GM19025 (cell line): ENCODE measurements at regions not wholly inside any gene's neighbourhood (a gene's known extent, or its start where the extent isn't known, plus 50 kb on each side); places are given as distances from the start of the nearest gene placed in this dataset.

Experiments used
- ATAC-seq: cut with Tn5 transposase; IDR thresholded peaks from one replicate; pipeline ENCODE4 v1.9.1; 2021; ENCODE audit warnings: mild to moderate bottlenecking, low read depth, moderate library complexity; ENCODE audit not compliant: unreplicated experiment

DNA sequence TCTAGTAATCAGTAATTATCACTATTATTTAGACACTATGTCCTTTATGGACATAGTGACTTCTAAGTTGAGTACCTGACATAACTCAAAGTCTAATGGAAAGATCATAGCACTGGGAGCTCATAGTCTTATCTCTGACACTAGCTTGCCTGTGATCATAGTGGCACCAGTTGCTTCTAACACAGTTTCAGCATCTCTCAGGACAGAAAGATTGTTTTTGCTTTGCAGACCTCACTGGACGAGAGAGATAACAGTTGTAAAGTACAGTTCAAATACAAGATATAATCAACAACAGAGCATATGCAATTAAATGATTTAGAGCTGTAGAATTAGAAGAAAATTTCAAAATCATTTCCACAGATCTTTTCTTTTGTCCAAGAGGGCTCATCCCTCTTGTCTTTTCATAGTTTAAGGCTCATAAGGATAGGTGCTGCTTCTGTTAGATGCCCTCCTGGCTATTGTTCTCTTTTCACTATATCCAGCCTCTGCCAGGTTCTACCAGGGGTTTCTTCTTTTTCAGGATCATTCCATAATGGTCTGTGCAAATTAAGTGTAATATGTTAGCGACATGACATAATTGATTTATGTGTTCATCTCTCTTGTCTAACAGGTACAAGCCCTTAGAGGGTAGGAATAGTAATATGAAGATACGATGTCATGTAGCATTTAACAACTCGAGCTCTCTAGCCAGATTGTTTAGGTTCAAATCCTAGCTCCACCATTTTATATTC, 1175.4 kb upstream of the TENM4 start:
- no peak for ATAC-seq

DNA sequence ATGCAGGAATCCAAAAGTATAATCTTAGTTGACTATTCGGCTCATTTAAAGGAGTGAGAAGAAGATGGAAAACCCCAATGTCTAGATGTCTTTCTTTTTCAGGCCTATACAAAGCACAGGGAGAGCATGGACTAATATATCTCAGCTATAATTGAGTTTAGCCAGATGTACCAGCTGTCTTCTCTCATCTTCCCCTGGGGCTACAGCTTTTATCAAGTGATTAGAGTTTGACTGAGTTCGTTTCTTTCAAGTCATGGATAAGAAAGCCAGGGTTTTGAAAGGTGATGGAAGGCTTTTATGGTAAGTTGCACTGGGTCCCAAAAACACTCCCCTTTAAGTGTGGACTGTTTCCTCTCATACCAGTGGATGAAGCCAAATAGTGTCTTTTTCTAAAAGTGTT, 1172.8 kb upstream of the TENM4 start:
- ATAC-seq: no peak

DNA sequence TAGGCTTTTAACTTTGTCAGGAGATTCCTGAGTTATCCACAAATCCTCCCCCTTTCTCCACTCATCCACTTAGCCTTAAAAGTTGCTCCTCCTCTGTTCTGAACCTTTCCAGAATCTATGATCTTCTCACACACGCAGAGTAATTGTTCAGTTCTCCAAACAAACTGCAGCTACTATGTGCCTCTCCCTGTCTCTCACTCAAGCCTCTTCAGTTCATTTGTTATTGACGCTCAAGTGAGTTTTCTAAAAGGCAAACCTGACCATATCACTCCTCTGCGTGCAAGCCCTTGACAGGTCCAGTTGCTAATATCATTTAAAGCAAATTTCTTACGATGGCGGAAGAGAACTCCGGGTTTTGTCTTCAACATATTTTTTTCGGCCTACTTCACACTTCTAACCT, 1169.7 kb upstream of the TENM4 start:
- no peak for ATAC-seq

DNA sequence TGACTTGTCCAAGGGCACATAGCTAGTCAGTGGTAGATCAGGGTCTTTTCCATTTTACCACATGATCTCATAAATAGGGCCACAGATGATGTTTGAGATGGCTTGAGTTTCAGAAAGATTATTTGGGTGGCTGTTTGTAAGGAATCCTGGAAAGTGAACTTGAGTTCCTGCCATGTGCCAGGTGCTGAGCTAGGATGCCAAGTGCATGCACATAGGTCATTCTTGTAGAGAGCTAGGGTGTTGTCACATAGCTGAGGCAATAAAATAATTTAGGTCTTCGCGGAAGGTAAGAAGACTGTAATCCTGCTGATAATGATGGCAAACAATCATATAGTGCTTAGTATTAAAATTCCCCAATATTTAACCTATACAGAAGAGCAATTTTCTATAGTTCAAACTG, 1162.6 kb upstream of the TENM4 start:
- no peak for ATAC-seq

DNA sequence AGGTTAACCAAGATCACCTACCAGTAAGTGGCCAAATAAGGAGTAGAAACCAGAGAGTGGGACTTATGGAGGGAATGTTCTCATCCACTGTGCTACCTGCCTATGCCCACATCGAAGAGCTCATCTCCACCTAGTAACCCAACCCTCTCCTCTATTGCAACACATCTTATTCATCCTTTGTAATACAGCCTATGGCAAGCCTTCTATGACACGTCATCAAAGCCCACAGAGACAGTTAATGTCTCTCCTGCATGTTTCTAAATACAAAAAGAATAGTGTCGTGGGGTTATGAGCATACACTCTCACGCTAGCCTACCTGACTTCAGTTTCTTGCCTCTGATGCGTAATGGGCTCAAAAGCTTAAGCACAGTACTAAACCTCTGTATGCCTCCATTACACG, 1158.1 kb upstream of the TENM4 start:
- ATAC-seq: no peak

DNA sequence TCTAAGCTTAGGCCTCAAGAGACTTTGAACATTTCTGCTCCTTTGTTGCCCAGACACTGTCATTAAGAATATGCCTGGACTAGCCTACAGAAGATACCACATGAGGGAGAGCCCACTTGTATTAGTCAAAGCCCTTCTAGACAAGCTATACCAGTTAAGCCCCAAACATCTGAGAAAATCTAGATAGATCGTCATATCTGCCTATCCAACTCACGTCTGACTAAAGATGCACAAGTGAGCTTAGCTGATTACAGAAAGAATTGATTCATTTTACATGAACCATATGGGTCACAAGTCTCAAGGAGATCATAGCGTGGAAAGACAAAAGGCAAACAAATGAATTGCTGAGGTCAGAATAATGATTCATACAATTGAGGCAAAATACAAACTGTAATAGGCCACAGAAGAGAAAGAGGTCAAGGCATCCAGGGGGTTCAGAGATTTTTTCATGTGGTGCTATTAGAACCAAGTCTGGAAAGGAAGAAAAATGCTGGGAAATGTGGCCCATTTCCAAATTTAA, 1155.5 kb upstream of the TENM4 start:
- no peak for ATAC-seq

DNA sequence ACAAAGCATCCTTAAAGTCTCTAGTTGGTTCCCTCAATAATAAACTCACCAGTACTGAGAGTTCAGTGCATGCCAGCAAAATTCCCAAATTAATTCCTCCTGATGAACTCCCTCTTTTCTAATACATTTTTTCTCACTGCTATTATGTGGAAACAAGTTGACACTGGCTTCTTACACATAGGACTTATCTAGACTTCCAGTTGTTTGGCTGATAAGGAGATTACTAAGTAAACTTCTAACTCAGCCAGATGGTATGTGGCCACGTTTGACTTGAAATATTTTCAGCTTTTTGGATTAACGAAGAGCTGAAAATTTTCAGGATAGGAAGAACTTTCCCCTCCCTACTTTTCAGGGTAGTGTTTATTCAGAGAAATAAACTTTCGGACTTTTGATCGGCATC, 1154.2 kb upstream of the TENM4 start:
- ATAC-seq: no peak

DNA sequence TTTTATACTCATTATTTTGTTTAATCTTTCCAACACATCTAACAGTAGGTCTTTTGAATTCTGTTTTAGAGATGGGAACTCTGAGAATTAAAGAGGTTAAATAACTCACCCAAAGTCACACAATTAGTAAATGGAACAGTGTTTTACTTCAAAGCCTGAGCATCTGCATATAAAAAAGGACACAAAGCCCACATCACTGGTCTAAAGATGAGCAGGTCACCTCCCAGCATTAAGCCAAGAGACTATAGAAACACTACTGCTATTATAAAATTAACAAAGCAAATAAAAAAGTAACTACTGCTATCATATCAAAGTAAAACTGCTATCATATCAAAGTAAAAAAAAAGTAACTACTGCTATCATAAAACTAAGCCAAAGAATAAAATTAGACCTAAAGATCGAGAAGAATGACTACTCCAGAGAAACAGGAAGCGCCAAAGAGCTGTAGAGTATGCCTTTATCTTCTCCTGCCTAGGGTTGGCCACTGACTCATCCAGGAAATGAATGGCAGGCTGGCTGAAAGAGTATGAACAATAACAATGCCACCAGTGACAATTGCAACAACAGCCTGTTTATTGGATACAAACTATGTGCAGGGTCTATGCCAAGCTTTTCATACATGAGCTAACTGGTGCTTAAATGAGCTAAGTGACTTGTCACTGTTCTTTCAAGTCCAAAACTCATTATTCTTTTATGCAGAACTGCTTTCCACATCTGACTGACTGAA, 1153.0 kb upstream of the TENM4 start:
- no peak for ATAC-seq

DNA sequence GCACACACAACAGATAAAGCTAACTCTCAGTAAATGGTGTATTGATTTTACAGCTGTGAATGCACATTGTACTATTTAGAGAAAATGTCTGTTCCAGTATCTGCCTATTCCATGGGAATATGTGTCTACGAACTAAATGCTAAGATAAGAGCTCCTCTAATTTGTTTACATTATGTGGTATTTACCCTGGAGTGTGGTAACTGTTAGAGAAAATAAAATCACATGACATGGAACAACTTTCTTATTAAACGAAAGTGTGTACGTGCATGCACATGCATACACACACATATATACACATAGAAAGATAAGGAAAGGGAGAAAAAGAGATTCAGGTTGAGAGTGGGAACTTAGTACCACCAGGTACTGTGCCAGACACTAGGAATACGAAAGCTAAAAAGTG, 1151.7 kb upstream of the TENM4 start:
- ATAC-seq: no peak

DNA sequence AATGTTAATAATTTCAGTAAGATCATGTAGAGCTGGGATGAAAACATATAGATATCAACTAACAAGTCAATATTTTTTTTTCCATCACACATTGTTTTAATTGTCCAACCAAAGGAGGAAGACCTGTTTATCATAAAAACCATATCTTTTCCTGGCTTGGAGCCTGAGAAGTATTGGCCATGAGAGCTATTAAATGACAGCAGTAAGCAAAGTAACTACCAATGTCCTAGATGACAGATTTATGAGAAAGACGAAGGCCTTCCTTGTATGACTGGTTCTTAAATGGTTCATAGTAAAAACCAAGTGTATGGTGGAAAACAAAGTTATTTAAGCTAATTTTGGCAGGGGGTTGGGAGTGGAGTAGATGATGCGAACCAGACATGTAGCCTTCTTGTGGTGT, 1147.1 kb upstream of the TENM4 start:
- ATAC-seq: no peak

DNA sequence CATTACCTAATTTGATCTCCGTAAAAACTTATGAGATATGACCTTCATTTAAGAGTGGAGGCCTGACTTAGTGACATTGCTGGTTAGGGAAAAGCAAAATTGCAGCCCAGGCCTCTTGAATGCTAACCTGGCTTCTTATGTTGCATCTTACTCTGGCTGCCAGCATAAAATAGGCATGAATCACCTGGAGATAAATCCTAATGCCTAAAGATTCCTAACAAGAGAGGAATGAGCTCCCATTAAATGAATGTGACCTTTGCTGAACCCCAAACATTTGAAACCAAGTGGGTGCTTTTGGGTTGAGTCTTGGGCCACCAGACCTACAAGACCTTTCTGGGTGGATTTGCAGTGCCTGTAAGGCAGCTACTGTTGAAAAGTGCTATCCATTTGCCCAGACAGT, 1145.6 kb upstream of the TENM4 start:
- ATAC-seq: no peak

DNA sequence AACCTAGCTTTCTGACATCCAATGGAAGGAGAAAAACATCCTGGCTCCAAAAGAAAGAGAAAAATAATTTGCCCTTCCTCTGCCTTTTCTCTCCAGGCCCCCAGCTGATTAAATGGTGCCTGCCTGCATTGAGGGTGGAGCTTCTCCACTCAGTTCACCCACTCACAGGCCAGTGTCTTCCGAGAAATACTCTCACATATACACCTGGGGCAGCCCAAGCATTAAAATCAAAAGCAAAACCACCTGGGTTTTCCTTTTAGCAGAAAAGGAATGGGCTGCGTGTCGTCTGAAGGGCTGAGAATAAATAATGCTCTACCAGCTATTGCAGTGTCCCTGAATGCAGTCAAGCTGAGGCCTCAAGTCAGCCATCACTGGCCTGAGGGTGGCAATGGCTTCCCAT, 1143.8 kb upstream of the TENM4 start:
- no peak for ATAC-seq

DNA sequence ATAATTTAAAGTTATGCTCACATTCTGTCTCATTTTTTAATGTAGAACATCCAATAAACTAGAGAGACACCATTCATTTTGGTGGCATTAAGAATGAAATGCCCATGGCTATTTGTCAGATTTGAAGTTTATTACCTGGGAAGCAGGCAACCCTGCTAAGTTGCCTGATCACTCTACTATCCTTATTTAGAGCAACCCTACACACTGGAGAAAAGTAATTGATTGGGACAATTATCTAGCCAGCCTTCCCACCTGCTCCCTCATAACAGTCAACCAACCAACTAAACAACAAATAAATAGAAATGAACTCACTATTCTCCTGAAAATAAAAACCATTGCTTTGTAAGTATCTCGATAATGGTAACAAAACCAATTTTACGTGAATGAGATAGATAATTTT, 1129.0 kb upstream of the TENM4 start:
- ATAC-seq: no peak

DNA sequence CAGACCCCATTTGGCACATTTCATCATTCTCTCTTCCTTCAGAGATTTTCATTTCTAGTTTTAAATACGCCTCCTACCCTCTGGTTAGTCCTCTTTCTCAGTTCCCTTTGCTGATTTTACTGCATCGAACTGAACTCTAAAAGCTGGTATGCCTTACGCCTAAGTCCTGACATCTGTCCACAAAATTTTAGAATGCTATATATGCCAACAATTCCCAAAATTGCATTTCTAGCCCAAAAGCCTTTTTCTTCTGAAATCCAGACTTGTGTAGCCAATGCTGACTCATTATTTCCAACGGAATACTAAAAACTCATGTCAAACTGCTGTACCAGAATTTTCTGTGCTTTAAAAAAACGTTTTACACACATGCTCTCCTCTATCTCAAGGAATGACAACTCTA, 1124.4 kb upstream of the TENM4 start:
- no peak for ATAC-seq

DNA sequence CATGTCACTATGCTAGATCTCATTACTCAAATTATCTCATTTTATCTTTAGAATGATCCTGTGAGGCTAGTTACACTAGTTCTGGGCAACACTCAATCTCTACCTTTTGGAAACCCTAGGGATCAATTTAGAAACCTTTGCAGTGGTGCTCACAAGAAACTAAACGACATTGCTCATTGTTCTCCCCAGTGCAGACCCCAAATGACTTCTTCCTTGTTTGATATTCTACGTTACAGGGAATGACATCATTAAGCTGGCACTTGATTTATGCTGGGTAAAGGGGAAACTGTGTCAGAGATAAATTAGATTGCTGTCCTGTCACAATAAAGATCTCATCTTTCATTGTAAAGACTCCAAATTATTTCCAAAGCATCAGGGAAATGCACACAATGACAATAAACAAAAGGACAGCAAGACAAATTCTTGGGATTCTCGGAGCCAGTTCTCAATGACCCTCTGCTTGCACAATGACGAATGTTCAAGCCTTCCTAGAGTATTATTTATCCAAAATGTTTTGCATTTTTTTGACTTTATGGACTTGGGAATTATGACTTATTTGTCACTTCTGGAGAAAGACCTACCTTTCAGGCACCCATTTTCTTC, 1121.8 kb upstream of the TENM4 start:
- no peak for ATAC-seq

DNA sequence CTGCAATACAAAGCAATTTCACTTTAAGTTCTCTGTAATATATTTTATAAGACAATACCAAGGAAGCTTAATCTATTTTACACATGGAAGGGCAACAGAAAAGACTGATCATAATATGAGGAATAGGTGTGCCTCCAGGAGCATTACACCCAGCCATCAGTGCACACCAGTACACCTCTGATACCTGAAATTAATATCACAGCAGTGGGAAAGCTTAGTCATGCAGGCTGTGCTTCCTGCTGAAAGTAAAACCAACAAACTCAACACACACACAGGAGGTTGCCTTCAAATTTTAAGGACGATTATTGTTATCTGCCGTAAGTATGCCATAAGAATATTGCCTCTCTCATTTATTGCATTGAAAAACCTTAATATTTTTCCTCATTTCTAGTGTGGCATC, 1119.1 kb upstream of the TENM4 start:
- no peak for ATAC-seq

DNA sequence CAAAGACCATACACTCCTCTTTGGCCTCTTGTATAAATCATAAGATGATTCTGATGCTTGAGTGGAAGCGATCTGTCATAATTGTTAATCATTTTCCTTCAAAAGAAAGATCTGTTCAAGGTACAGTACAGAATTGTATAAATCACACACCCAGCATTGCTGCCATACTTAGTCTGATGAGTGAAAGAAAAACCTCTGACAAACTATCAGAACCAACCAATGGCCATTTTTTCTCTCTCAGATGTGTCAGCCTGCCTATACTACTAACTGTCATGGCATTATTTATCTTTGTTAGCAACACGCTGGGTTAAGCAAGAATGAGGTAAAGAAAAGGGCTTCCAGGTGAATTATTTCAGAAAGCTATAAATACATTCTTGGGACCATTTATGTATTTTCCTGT, 1112.7 kb upstream of the TENM4 start:
- ATAC-seq: no peak

DNA sequence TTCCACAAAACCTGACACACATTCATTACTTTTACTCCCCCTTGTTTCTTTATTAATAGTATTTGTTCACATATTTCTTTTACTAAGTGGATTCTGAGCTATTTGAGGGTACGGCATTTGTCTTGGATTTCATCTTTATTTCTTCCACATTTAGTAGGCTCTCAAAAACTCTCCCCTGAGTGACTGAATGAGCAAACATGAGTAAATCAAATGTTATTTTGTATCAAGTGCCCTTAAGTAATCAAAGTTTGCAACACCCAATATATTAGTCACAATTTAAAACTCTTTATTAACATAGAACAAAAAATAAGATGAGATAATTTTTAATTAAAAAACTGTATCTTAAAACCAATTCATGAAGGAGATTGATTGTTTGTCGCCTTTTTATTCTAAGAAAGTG, 1101.9 kb upstream of the TENM4 start:
- no peak for ATAC-seq

DNA sequence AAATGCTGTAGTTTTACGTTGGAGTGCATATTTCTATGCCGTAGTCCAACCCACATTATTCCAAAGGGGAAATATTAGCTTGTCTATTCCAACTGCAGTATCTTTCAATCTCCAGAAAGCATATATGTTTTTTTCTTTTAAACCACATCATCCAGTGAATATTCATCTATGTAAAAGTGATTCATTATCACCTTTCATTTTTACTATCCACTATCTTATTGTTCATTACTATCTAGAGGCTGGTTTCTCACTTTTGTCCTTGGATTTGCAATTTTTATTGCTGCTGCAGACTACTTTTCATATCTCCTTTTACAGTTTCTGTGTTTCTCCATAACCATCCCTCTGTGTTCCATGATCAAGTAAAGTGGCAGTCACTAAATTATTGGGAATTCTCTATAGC, 1097.2 kb upstream of the TENM4 start:
- no peak for ATAC-seq

DNA sequence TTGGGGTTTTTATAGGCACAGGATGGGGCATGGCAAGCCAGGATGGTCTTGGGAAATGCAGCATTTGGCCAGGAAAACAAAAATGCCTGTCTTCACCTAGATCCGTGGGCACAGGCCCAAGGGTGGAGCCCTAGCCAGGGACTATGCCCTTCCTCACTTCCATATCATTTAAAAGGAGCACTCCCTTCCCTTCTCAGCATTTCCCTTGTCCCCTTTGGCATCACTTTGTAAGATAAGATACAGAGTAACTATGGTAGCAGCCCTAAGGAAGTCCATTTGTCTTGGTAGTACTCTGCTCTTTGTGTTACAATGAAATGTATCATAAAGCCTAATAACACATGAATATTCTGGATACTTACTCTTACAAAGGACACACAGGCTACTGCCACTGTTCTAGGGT, 1092.6 kb upstream of the TENM4 start:
- no peak for ATAC-seq

DNA sequence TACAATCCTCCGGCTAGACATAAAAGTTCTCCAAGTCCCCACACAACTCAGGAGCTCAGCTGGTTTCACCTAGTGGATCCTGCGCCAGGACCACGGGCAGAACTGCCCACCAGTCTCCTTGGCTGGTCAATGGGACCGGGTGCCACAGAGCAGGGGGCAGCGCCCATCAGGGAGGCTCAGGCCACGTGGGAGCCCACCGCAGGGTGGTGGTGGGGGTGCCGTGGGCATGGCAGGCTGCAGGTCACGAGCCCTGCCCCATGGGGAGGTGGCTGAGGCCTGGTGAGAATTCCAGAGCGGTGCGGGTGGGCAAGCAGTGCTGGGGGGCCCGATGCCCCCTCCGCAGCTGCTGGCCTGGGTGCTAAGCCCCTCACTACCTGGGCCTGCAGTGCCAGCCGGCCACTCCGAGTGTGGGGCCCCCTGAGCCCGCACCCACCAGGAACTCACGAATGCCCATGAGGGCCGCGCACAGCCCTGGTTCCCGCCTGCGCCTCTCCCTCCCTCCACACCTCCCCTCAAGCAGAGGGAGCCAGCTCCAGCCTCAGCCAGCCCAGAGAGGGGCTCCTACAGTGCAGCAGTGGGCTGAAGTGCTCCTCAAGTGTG, 1091.9 kb upstream of the TENM4 start:
- no peak for ATAC-seq
